ENCODE measurements at regions not wholly inside any gene's neighbourhood (a gene's known extent, or its start where the extent isn't known, plus 50 kb on each side); places are given as distances from the start of the nearest gene placed in this dataset.

- TF ChIP-seq, protein P1, sequence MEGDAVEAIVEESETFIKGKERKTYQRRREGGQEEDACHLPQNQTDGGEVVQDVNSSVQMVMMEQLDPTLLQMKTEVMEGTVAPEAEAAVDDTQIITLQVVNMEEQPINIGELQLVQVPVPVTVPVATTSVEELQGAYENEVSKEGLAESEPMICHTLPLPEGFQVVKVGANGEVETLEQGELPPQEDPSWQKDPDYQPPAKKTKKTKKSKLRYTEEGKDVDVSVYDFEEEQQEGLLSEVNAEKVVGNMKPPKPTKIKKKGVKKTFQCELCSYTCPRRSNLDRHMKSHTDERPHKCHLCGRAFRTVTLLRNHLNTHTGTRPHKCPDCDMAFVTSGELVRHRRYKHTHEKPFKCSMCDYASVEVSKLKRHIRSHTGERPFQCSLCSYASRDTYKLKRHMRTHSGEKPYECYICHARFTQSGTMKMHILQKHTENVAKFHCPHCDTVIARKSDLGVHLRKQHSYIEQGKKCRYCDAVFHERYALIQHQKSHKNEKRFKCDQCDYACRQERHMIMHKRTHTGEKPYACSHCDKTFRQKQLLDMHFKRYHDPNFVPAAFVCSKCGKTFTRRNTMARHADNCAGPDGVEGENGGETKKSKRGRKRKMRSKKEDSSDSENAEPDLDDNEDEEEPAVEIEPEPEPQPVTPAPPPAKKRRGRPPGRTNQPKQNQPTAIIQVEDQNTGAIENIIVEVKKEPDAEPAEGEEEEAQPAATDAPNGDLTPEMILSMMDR (IDR thresholded peaks at IDR 0.05; ENCODE audit: insufficient read depth, low read depth, low read length), result no peak
- TF ChIP-seq EZH2 (IDR thresholded peaks at IDR 0.05; ENCODE audit: insufficient read depth, low read length), result no peak
Measured at GRCh38 chr2:14737201-14737600, 104.7 kb downstream of the LRATD1 start.
